Fibroblast of skin of abdomen (primary cell): ENCODE measurements at regions not wholly inside any gene's neighbourhood (a gene's known extent, or its start where the extent isn't known, plus 50 kb on each side); places are given as distances from the start of the nearest gene placed in this dataset.

Experiments used
- DNase-seq: peaks from one replicate; pipeline ENCODE4 v3.0.0-alpha.2; 2013

- DNase-seq = peak; percentile 34
Measured at GRCh38 chr4:64581422-64581821, 172.2 kb upstream of the TECRL start.

- no peak for DNase-seq
Measured at GRCh38 chr4:64564126-64564525, 154.9 kb upstream of the TECRL start.

DNA sequence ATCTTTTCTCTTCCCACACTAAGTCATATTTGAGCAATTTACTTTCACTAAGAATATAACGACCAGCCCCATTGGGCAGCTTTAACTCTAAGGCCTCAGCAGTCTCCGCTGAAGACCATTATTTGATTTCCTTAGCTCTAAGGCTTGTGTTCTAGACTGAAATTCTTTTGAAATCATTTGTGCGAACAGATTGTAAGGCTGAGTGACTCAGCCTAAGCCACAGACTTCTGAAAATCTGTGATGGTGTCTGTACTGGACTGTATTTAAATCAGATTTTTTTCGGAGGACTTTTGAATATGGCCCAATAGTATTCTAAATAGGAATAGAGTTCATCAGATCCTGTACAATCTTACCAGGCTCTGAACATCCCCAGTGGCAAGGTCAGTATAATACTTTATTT lies 150.3 kb upstream of the TECRL start:
- no peak for DNase-seq

- no peak for DNase-seq
Measured at GRCh38 chr4:64551125-64551524, 141.9 kb upstream of the TECRL start.

DNA sequence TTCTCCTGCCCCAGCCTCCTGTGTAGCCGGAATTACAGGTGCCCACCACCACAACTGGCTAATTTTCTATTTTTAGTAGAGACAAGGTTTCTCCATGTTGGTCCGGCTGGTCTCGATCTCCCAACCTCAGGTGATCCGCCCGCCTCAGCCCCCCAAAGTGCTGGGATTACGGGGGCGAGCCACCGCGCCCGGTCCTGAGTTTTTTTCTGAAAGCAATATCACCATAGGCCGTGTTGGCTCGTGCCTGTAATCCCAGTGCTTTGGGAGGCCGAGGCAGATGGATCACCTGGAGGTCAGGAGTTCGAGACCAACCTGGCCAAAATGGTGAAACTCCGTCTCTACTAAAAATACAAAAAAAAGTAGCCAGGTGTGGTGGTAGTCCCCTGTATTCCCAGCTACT lies 136.3 kb upstream of the TECRL start:
- DNase-seq = no peak

GRCh38 chr4:64539234-64539849 lies 130.1 kb upstream of the TECRL start:
- DNase-seq = peak; percentile 43

- no peak for DNase-seq
Measured at GRCh38 chr4:64538219-64538618, 129.0 kb upstream of the TECRL start.

DNA sequence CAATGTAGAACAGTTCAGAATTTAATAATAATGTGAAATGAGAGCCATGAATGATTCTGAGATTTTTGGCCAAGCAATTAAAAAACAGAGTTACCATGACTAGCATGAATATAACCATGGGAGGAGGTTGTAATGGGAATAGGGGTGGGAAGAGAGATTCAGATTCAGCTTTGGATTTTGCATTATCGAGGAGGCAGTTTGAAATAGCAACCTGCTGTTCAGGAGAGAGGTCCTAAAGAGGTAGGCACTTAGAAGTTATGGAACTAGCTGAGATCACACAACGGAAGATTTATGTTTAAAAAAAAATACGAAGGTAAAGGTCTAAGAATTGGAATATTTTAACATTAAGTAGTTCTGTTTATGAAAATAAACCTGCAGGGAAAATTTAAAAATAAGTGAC lies 124.4 kb upstream of the TECRL start:
- DNase-seq = no peak

GRCh38 chr4:64533159-64533558 lies 123.9 kb upstream of the TECRL start:
- no peak for DNase-seq

DNA sequence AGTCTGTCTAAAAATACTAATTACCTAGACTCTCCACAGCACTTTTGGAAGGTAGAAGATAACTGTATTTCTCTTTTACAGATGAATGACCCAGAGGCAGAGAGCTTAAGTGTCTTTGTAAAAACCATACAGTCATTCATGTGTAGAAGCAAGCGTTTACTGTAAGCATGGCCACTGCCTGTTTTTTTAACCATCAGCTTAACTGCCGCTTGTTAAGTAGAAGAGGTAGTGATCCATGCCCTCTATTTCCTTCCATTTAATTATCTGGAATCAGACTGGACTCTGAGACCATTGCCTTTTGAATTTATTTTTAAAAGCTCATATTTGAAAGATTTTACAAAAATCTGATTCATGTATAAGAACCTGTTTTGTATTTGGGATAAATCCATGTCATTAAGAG lies 111.2 kb upstream of the TECRL start:
- DNase-seq = no peak

- no peak for DNase-seq
Measured at GRCh38 chr4:64518600-64518999, 109.3 kb upstream of the TECRL start.

DNA sequence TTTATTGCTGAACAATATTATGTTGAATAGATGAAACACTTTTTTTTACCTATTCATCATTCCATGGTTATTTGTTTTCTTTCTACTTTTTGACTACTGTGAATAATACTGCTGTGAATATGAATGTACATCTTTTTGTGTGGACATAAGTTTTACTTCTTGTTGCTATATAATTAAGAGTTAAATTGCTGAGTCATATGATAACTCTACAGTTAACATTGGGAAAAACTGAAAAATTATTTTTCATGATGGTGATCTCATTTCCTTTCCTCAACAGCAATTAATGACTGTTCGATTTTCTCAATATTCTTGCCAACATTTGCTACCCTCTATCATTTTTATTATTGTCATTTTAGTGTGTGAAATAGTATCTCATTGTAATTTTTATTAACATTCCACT lies 106.9 kb upstream of the TECRL start:
- DNase-seq = no peak

DNA sequence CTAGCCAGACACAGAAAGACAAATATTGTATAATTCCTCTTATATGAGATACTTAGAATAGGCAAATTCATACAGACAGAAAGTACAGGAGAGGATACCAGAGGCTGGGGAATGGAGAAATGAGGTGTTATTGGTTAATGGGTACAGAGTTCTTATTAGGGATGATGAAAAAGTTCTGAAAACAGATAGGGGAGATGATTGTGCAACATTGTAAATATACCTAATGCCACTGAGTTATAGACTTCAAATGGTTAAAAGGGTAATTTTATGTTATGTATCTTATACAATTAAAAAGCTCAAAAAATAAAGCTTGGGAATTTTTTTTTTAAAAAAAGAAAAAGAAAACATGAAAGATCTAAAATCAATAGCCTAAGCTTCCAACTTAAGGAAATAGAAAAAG lies 98.8 kb upstream of the TECRL start:
- DNase-seq = no peak

GRCh38 chr4:64503945-64504675 lies 94.9 kb upstream of the TECRL start:
- DNase-seq = no peak

GRCh38 chr4:64503416-64503815 lies 94.2 kb upstream of the TECRL start:
- no peak for DNase-seq

- DNase-seq = peak; percentile 1
Measured at GRCh38 chr4:64497491-64497890, 88.2 kb upstream of the TECRL start.

DNA sequence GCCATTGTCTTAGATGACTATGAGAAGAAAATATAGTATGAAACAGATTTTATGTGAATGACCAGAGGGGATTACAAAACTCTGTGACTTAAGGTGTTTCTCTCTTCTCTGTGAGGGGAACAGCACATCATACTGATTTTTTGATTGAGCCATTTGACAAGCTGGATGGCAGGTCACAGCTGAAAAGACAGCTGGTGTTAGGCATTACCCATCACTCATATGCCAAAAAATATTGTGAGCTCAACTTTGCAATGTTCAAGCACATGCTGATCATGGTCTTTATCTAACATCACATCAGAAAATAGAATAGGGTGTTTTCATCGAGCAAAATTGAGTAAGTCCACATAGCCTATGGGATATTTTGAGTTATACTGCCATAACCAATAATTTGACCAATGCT lies 86.7 kb upstream of the TECRL start:
- DNase-seq = no peak

DNA sequence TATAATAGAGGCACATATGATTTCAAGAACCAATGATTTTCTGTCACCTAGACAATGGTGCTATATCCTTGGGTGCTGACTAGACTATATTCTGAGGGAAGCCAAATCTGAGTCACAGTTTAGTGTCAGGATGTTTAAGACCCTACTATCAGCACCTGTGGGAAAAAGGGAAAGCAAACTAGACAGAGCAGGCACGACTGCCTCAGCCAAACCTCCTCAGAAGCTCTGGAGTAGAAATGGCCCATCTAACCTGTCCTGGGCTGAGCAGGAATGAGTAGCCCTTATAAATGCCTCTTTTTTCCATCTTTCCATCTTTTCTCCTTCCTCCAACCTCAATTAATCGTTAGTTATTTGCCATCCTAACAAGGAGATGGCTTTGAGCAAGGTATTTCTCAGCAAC lies 80.4 kb upstream of the TECRL start:
- no peak for DNase-seq

- DNase-seq = no peak
Measured at GRCh38 chr4:64479338-64479737, 70.1 kb upstream of the TECRL start.

DNA sequence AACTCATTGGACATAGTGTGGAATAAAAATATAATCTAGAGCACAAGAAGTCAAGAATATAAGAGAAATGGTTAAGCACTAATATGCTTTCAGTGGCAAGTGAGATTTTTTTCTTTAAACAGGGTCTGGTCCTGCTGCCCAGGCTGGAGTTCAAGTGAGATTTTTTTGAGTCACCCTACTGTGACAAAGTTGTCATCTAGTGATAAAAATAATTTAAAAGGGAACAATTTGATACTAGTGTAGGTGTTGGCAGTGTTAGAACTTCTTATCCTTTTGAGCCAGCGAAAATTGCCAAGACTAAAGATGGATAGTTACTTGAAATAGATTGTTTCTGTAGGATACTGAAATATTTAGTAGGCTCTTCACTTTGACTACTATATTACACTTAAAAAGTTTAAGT lies 67.9 kb upstream of the TECRL start:
- no peak for DNase-seq

DNA sequence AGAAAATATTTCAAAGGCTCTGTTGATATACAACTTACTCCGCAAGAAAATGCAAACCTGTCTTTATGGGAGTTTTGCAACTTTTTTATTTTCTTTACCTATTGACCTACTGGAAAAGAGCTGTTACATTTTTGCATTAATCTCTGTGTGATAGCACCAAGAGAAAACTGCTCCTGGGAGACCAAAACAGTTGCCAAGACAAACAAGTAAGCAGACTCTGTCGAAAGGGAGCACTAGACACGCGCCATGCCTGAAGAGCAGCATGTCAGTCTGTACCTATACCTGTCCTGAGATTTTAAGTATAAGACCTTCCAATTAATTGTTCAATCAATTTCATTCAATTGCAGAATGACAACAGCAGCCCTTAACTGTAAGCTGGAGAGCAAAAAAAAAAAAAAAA lies 56.0 kb upstream of the TECRL start:
- DNase-seq = no peak

DNA sequence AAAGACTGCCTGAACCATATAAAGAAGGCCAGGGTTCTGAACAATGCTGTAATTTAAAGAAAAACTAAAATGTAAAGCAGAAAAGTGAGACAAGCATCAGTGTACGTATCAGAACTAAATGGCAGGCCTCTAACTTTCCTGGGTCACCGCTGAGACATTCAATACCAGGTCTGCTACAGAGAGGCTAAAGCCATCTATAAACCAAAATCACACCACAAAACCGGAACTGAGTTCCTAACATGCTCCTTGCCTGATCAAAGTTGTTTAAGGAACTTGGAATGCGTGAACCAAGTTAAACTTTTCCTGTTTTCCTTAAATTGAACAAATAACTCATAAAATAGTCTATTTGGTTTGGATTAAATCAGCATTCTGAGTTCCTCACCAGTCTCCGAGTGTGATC lies 55.3 kb upstream of the TECRL start:
- no peak for DNase-seq
